ENCODE measurements at regions not wholly inside any gene's neighbourhood (a gene's known extent, or its start where the extent isn't known, plus 50 kb on each side); places are given as distances from the start of the nearest gene placed in this dataset.
"Not testable (repeated sequence)": the region's sequence is repeated elsewhere in the genome, so short reads cannot be mapped to it uniquely, and the experiment has no call there.

GRCh38 chr16:88165040-88165544 lies 213.9 kb downstream of the BANP start:
- H3K4ac ChIP-seq (ENCODE audit: low read depth in 1 of 2, low read length in 2 of 2); H3K4me3 ChIP-seq (ENCODE audit: insufficient read depth in 1 of 2, low read depth in 1 of 2, low read length in 2 of 2); H4K8ac ChIP-seq (ENCODE audit: low read length); H3K36me3 ChIP-seq (ENCODE audit: control insufficient read depth in 1 of 2, insufficient read depth in 2 of 2, low read depth in 1 of 2, low read length in 2 of 2); H4K91ac ChIP-seq (ENCODE audit: low read length); H2BK12ac ChIP-seq (ENCODE audit: low read length in 2 of 2); H3K27ac ChIP-seq (ENCODE audit: low read length, poor library complexity, severe bottlenecking); H3K79me1 ChIP-seq (replicated peaks; ENCODE audit: low read length, poor library complexity, severe bottlenecking); H3K27me3 ChIP-seq (ENCODE audit: control insufficient read depth in 1 of 2, insufficient read depth in 1 of 2, low read length in 2 of 2); H3K9ac ChIP-seq (ENCODE audit: low read length); H3K18ac ChIP-seq (ENCODE audit: low read depth in 1 of 2, low read length in 2 of 2); H2AFZ ChIP-seq (ENCODE audit: low read depth, low read length); H3K9me3 ChIP-seq (ENCODE audit: control insufficient read depth, low read length); H3K4me2 ChIP-seq (ENCODE audit: low read length, poor library complexity, severe bottlenecking); H3K4me1 ChIP-seq (ENCODE audit: control insufficient read depth, insufficient read depth, low read depth, low read length); DNase-seq; H2BK15ac ChIP-seq (ENCODE audit: low read depth, poor library complexity, severe bottlenecking); H3K23ac ChIP-seq (ENCODE audit: low read length in 2 of 2); H2BK5ac ChIP-seq (ENCODE audit: low read depth, low read length, poor library complexity, severe bottlenecking); H2AK5ac ChIP-seq (ENCODE audit: low read length, severe bottlenecking); H2BK120ac ChIP-seq (ENCODE audit: low read depth, low read length): not testable (repeated sequence)
- 85% methylated on average over 9 of the region's 9 CpGs for WGBS
- peak overlapping the region in 1 of 2 experiments; percentile 28 for H3K14ac ChIP-seq (ENCODE audit: low read length in 2 of 2)

GRCh38 chr16:88165683-88166082 lies 214.4 kb downstream of the BANP start:
- H2BK15ac ChIP-seq (ENCODE audit: low read depth, poor library complexity, severe bottlenecking); H3K4me2 ChIP-seq (ENCODE audit: low read length, poor library complexity, severe bottlenecking); H2AK5ac ChIP-seq (ENCODE audit: low read length, severe bottlenecking); H3K36me3 ChIP-seq (ENCODE audit: control insufficient read depth in 1 of 2, insufficient read depth in 2 of 2, low read depth in 1 of 2, low read length in 2 of 2); H4K91ac ChIP-seq (ENCODE audit: low read length); H3K27ac ChIP-seq (ENCODE audit: low read length, poor library complexity, severe bottlenecking); H3K4me1 ChIP-seq (ENCODE audit: control insufficient read depth, insufficient read depth, low read depth, low read length); H3K18ac ChIP-seq (ENCODE audit: low read depth in 1 of 2, low read length in 2 of 2); H3K4me3 ChIP-seq (ENCODE audit: insufficient read depth in 1 of 2, low read depth in 1 of 2, low read length in 2 of 2); DNase-seq; H3K27me3 ChIP-seq (ENCODE audit: control insufficient read depth in 1 of 2, insufficient read depth in 1 of 2, low read length in 2 of 2); H2BK12ac ChIP-seq (ENCODE audit: low read length in 2 of 2); H4K8ac ChIP-seq (ENCODE audit: low read length); H3K79me1 ChIP-seq (replicated peaks; ENCODE audit: low read length, poor library complexity, severe bottlenecking); H3K4ac ChIP-seq (ENCODE audit: low read depth in 1 of 2, low read length in 2 of 2); H3K9me3 ChIP-seq (ENCODE audit: control insufficient read depth, low read length); H2BK120ac ChIP-seq (ENCODE audit: low read depth, low read length); H2AFZ ChIP-seq (ENCODE audit: low read depth, low read length); H3K23ac ChIP-seq (ENCODE audit: low read length in 2 of 2); H2BK5ac ChIP-seq (ENCODE audit: low read depth, low read length, poor library complexity, severe bottlenecking); H3K14ac ChIP-seq (ENCODE audit: low read length in 2 of 2): not testable (repeated sequence)
- WGBS, result 83% methylated on average over 7 of the region's 15 CpGs
- H3K9ac ChIP-seq (ENCODE audit: low read length), result peak overlapping the region; percentile 18

- H4K91ac ChIP-seq (ENCODE audit: low read length); H3K23ac ChIP-seq (ENCODE audit: low read length in 2 of 2); H3K4me1 ChIP-seq (ENCODE audit: control insufficient read depth, insufficient read depth, low read depth, low read length); H3K4me2 ChIP-seq (ENCODE audit: low read length, poor library complexity, severe bottlenecking); H3K18ac ChIP-seq (ENCODE audit: low read depth in 1 of 2, low read length in 2 of 2); H2AFZ ChIP-seq (ENCODE audit: low read depth, low read length); H2BK12ac ChIP-seq (ENCODE audit: low read length in 2 of 2); H2AK5ac ChIP-seq (ENCODE audit: low read length, severe bottlenecking); H3K9me3 ChIP-seq (ENCODE audit: control insufficient read depth, low read length); H3K27me3 ChIP-seq (ENCODE audit: control insufficient read depth in 1 of 2, insufficient read depth in 1 of 2, low read length in 2 of 2); H3K27ac ChIP-seq (ENCODE audit: low read length, poor library complexity, severe bottlenecking); H3K14ac ChIP-seq (ENCODE audit: low read length in 2 of 2); H2BK15ac ChIP-seq (ENCODE audit: low read depth, poor library complexity, severe bottlenecking); H4K8ac ChIP-seq (ENCODE audit: low read length); H3K36me3 ChIP-seq (ENCODE audit: control insufficient read depth in 1 of 2, insufficient read depth in 2 of 2, low read depth in 1 of 2, low read length in 2 of 2); H3K4ac ChIP-seq (ENCODE audit: low read depth in 1 of 2, low read length in 2 of 2); H3K79me1 ChIP-seq (replicated peaks; ENCODE audit: low read length, poor library complexity, severe bottlenecking); H2BK5ac ChIP-seq (ENCODE audit: low read depth, low read length, poor library complexity, severe bottlenecking); H2BK120ac ChIP-seq (ENCODE audit: low read depth, low read length); DNase-seq: not testable (repeated sequence)
- Histone ChIP-seq H3K9ac (ENCODE audit: low read length) (peak overlapping the region; percentile 22), H3K4me3 (ENCODE audit: insufficient read depth in 1 of 2, low read depth in 1 of 2, low read length in 2 of 2) (peak overlapping the region in 1 of 2 experiments; percentile 60)
- WGBS, result 94% methylated on average over 5 of the region's 16 CpGs
Measured at GRCh38 chr16:88166209-88166773, 215.1 kb downstream of the BANP start.

- H2AK5ac ChIP-seq (ENCODE audit: low read length, severe bottlenecking); H3K4me2 ChIP-seq (ENCODE audit: low read length, poor library complexity, severe bottlenecking); H3K4ac ChIP-seq (ENCODE audit: low read depth in 1 of 2, low read length in 2 of 2); H3K9ac ChIP-seq (ENCODE audit: low read length); H4K91ac ChIP-seq (ENCODE audit: low read length); H2BK15ac ChIP-seq (ENCODE audit: low read depth, poor library complexity, severe bottlenecking); H3K4me3 ChIP-seq (ENCODE audit: insufficient read depth in 1 of 2, low read depth in 1 of 2, low read length in 2 of 2); H3K9me3 ChIP-seq (ENCODE audit: control insufficient read depth, low read length); H2BK120ac ChIP-seq (ENCODE audit: low read depth, low read length); H3K79me1 ChIP-seq (replicated peaks; ENCODE audit: low read length, poor library complexity, severe bottlenecking); H3K18ac ChIP-seq (ENCODE audit: low read depth in 1 of 2, low read length in 2 of 2); H3K4me1 ChIP-seq (ENCODE audit: control insufficient read depth, insufficient read depth, low read depth, low read length); H3K36me3 ChIP-seq (ENCODE audit: control insufficient read depth in 1 of 2, insufficient read depth in 2 of 2, low read depth in 1 of 2, low read length in 2 of 2); H3K14ac ChIP-seq (ENCODE audit: low read length in 2 of 2); H2AFZ ChIP-seq (ENCODE audit: low read depth, low read length); H3K27ac ChIP-seq (ENCODE audit: low read length, poor library complexity, severe bottlenecking); H2BK12ac ChIP-seq (ENCODE audit: low read length in 2 of 2); H4K8ac ChIP-seq (ENCODE audit: low read length); H3K27me3 ChIP-seq (ENCODE audit: control insufficient read depth in 1 of 2, insufficient read depth in 1 of 2, low read length in 2 of 2); H3K23ac ChIP-seq (ENCODE audit: low read length in 2 of 2); DNase-seq; H2BK5ac ChIP-seq (ENCODE audit: low read depth, low read length, poor library complexity, severe bottlenecking): not testable (repeated sequence)
- 83% methylated on average over 17 of the region's 22 CpGs for WGBS
Measured at GRCh38 chr16:88167798-88168556, 214.8 kb upstream of the ZNF469 start.
